Esophagus muscularis mucosa (tissue), 3 donors: ENCODE measurements at regions not wholly inside any gene's neighbourhood (a gene's known extent, or its start where the extent isn't known, plus 50 kb on each side); places are given as distances from the start of the nearest gene placed in this dataset.

ENCODE experiments used
- CTCF ChIP-seq, 3 experiments: fragments of 200-600 bp in 2 of 3; fragments of 450-650 bp in 1 of 3; sonication (generic) in 2 of 3; IDR thresholded peaks; one replicate each; pipeline ENCODE4 v1.5.1; 2017 to 2019; ENCODE audit warnings: antibody characterized with exemption in 3 of 3, mild to moderate bottlenecking in 2 of 3, moderate library complexity in 1 of 3
- POLR2A ChIP-seq: fragments of 450-650 bp; IDR thresholded peaks from one replicate; pipeline ENCODE4 v1.6.1; 2017; ENCODE audit warnings: antibody characterized with exemption, moderate library complexity, mild to moderate bottlenecking, low read depth
- POLR2AphosphoS5 ChIP-seq, 2 donors: sonication (generic); formaldehyde crosslinking; IDR thresholded peaks; one replicate each; pipeline ENCODE4 v1.6.1; 2017; ENCODE audit warnings: antibody characterized with exemption in 2 of 2

- TF ChIP-seq POLR2AphosphoS5 (IDR thresholded peaks at IDR 0.05) (no peak), CTCF (IDR thresholded peaks at IDR 0.05) (no peak), POLR2A (no peak)
These were observed 81.7 kb upstream of the TMEM72 start for GRCh38 chr10:44829426-44829825.
